Progenitor cell of endocrine pancreas (in vitro differentiated cells): ENCODE measurements at regions not wholly inside any gene's neighbourhood (a gene's known extent, or its start where the extent isn't known, plus 50 kb on each side); places are given as distances from the start of the nearest gene placed in this dataset.

ENCODE experiments used
- DNase-seq: peaks from one replicate; pipeline ENCODE4 v3.0.0; 2021; ENCODE audit warnings: low spot score; ENCODE audit not compliant: unreplicated experiment
- H3K27ac Mint-ChIP-seq: 2 replicates; pipeline ENCODE4 v1.8.0; 2021; ENCODE audit warnings: mild to moderate bottlenecking, moderate library complexity, mixed read lengths
- H3K27me3 Mint-ChIP-seq: 2 replicates; pipeline ENCODE4 v1.8.0; 2021; ENCODE audit warnings: mixed read lengths
- H3K36me3 Mint-ChIP-seq: 2 replicates; pipeline ENCODE4 v1.8.0; 2022; ENCODE audit warnings: mixed read lengths; ENCODE audit not compliant: insufficient read depth
- H3K4me1 Mint-ChIP-seq: 2 replicates; pipeline ENCODE4 v1.8.0; 2021; ENCODE audit warnings: low read depth, mixed read lengths
- H3K4me3 Mint-ChIP-seq: 2 replicates; pipeline ENCODE4 v1.8.0; 2021; ENCODE audit warnings: low read depth, mild to moderate bottlenecking, moderate library complexity, mixed read lengths
- H3K9me3 Mint-ChIP-seq: 2 replicates; pipeline ENCODE4 v1.8.0; 2021; ENCODE audit warnings: low read depth, mixed read lengths
- TF ChIP-seq, protein P1 (sequence below): fragments of 200-600 bp; sonication (generic); IDR thresholded peaks from one replicate; pipeline ENCODE4 v1.5.0; 2021; ENCODE audit warnings: antibody characterized with exemption, mild to moderate bottlenecking; ENCODE audit not compliant: unreplicated experiment

DNA sequence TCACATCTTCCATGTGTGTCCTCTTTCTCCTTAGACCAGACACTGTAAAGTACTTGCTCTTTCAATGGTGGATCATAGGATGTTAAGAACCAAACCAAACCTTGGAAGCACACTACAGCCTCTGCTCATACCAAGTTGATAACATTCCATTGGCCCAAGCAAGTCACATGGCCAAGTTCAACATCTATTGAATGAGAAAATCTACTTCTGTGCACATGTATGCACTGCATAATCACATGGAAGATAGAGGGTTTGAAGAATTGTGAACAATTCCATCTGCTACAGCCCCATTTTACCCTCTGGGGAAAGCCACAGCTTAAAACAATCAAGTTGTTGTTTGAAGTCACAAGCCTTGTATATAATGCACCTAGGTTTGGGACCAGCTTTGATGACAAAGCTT, 68.2 kb downstream of the MFAP3 start:
- no peaks in the 10 kb centered on the region for H3K9me3 Mint-ChIP-seq
- H3K27ac Mint-ChIP-seq, result no peak overlapping the region
- no peaks in the 10 kb centered on the region for H3K36me3 Mint-ChIP-seq
- H3K27me3 Mint-ChIP-seq, result peaks cover 34% of the 10 kb centered on the region
- no peaks in the 10 kb centered on the region for H3K4me1 Mint-ChIP-seq
- TF ChIP-seq, protein P1, sequence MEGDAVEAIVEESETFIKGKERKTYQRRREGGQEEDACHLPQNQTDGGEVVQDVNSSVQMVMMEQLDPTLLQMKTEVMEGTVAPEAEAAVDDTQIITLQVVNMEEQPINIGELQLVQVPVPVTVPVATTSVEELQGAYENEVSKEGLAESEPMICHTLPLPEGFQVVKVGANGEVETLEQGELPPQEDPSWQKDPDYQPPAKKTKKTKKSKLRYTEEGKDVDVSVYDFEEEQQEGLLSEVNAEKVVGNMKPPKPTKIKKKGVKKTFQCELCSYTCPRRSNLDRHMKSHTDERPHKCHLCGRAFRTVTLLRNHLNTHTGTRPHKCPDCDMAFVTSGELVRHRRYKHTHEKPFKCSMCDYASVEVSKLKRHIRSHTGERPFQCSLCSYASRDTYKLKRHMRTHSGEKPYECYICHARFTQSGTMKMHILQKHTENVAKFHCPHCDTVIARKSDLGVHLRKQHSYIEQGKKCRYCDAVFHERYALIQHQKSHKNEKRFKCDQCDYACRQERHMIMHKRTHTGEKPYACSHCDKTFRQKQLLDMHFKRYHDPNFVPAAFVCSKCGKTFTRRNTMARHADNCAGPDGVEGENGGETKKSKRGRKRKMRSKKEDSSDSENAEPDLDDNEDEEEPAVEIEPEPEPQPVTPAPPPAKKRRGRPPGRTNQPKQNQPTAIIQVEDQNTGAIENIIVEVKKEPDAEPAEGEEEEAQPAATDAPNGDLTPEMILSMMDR, result no peak
- no peak overlapping the region for H3K4me3 Mint-ChIP-seq
- no peak for DNase-seq

DNA sequence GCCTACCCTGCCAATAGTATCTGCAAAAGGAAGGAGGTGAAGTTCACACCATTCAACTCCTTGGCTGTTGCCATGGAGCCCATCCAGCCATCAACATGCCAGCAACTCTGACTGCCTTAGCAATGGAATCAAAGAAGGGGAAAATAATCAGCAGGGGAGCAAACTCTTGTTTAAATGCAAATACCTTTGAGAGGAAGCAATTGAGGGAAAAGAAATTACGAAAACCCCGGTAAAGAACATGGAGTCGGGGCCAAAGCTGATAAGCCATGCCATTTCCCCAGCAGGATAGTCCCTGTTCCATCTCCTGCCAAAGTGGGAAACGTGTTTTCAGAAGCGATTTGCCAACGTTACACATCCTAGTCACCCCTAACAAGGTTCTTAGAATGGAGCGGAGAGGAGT, 69.0 kb downstream of the MFAP3 start:
- Mint-ChIP-seq H3K4me1 (no peaks in the 10 kb centered on the region), H3K9me3 (no peaks in the 10 kb centered on the region), H3K27ac (no peak overlapping the region), H3K4me3 (no peak overlapping the region), H3K36me3 (no peaks in the 10 kb centered on the region), H3K27me3 (peaks cover 38% of the 10 kb centered on the region)
- DNase-seq, result no peak
- TF ChIP-seq, protein P1, result no peak

DNA sequence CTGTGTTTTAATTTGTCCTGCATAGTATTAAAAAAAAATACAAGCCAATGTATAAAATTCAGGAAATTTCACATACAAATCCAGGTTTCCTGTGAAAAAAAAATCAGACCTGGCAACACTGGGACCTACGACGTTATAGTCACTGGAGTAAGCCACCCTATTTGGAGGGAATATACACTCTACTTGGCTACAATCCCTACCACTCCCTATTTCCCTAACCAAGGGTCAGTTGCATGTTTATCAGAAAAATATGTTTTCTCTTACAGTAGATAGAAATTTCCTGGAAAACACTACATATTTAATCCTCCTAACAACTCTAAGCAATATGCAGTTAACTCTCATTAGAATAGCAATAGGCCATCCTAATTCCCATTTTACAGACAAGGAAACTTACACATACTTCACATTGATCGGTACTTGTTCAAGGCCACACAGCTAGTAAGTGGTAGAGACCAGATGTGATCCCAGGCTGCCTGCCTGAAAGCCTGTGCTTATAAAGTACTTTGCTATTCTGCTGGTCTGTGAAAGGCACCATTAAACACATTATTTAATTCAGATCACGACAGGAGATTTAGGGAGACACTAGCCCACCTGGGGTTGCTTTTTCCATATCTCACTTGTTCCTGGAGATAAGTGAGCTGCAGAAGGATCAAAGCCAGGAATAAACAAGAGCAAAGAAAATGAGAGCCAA, 70.8 kb downstream of the MFAP3 start:
- Mint-ChIP-seq H3K4me3 (no peak overlapping the region), H3K9me3 (no peaks in the 10 kb centered on the region), H3K36me3 (no peaks in the 10 kb centered on the region), H3K27ac (no peak overlapping the region), H3K27me3 (peaks cover 38% of the 10 kb centered on the region), H3K4me1 (no peaks in the 10 kb centered on the region)
- TF ChIP-seq, protein P1, result no peak
- DNase-seq, result no peak

DNA sequence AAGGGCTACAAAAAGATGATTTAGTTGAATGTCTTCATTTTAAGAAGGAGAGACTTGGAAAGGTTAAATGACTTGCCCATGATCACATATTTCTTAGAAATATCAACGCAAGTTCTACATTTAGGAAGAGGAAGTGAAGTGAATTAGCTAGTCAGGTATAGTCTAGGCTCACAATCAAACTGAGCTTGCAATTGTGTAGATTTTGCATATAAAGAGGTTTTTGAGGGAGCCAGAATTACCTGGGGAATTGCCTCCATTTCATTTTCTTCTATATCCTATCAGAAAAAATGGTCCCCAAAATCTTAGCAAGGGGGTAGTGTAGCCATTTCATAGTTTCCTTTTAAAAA, 71.3 kb downstream of the MFAP3 start:
- no peak for DNase-seq
- H3K27me3 Mint-ChIP-seq, result peaks cover 38% of the 10 kb centered on the region
- no peak overlapping the region for H3K4me3 Mint-ChIP-seq
- H3K4me1 Mint-ChIP-seq, result no peaks in the 10 kb centered on the region
- TF ChIP-seq, protein P1, result no peak
- H3K36me3 Mint-ChIP-seq, result no peaks in the 10 kb centered on the region
- H3K27ac Mint-ChIP-seq, result no peak overlapping the region
- no peaks in the 10 kb centered on the region for H3K9me3 Mint-ChIP-seq

DNA sequence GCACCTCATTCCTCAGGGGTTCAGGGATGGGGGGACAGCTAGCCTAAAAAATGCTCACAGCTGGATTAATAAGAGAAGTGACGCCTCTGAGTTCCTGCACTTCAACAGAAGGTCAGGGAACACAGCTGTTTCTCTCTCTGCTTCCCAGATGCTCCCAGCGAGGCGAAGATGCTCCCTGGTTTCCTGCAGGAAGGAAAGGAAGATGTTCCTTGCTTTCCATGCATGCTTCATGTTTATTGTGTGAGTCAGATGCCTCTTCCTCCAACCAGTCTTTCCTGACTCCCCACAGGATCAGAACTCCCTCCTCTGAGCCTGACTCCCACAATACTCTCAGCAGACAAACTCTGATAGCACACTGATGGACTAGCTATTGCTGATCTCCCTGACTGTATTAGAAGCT, 71.9 kb downstream of the MFAP3 start:
- TF ChIP-seq, protein P1, result no peak
- H3K4me1 Mint-ChIP-seq, result no peaks in the 10 kb centered on the region
- no peaks in the 10 kb centered on the region for H3K9me3 Mint-ChIP-seq
- H3K27ac Mint-ChIP-seq, result no peak overlapping the region
- H3K36me3 Mint-ChIP-seq, result no peaks in the 10 kb centered on the region
- no peak for DNase-seq
- no peak overlapping the region for H3K4me3 Mint-ChIP-seq
- peaks cover 41% of the 10 kb centered on the region for H3K27me3 Mint-ChIP-seq
